Activated B cell treated with CpG ODN at 0.5 μM for 24 hours (primary cell): ENCODE measurements at regions not wholly inside any gene's neighbourhood (a gene's known extent, or its start where the extent isn't known, plus 50 kb on each side); places are given as distances from the start of the nearest gene placed in this dataset.

Experiments
- ATAC-seq: fragments of 200-7000 bp; cut with Tn5 transposase; one replicate; pipeline ENCODE4 v1.10.0; 2021; ENCODE audit warnings: low read depth, mild to moderate bottlenecking, moderate library complexity
- CTCF ChIA-PET: fragments of 350-600 bp; sonication (Branson Sonifier 250); formaldehyde crosslinking; loops from one replicate; lab custom pipeline; 2021; ENCODE audit warnings: antibody characterized with exemption; lab: Charles Lee
- POLR2A ChIA-PET: fragments of 350-600 bp; sonication (Branson Sonifier 250); formaldehyde crosslinking; loops from one replicate; lab custom pipeline; 2021; ENCODE audit warnings: antibody characterized with exemption; lab: Charles Lee
- DNase-seq: peaks from one replicate; pipeline ENCODE4 v3.0.0; 2022
- H3K27ac Mint-ChIP-seq: one replicate; pipeline ENCODE4 v1.8.0; 2020; ENCODE audit warnings: mixed read lengths
- H3K27me3 Mint-ChIP-seq: one replicate; pipeline ENCODE4 v1.8.0; 2021; ENCODE audit warnings: mixed read lengths
- H3K36me3 Mint-ChIP-seq: one replicate; pipeline ENCODE4 v1.8.0; 2021; ENCODE audit warnings: low read depth, mixed read lengths
- H3K4me1 Mint-ChIP-seq: one replicate; pipeline ENCODE4 v1.8.0; 2021; ENCODE audit warnings: mixed read lengths
- H3K4me3 Mint-ChIP-seq: one replicate; pipeline ENCODE4 v1.8.0; 2020; ENCODE audit warnings: mild to moderate bottlenecking, mixed read lengths
- H3K9me3 Mint-ChIP-seq: one replicate; pipeline ENCODE4 v1.8.0; 2020; ENCODE audit warnings: mixed read lengths
- intact Hi-C: fragments of 100-400 bp; cut with micrococcal nuclease; formaldehyde crosslinking; loops from one replicate; pipeline ENCODE4 v1.15.1; 2024
- TF ChIP-seq, protein P1 (sequence below): fragments of 200-600 bp; IDR thresholded peaks from one replicate; pipeline ENCODE4 v1.8.0; 2022; ENCODE audit warnings: antibody characterized with exemption, mild to moderate bottlenecking

DNA sequence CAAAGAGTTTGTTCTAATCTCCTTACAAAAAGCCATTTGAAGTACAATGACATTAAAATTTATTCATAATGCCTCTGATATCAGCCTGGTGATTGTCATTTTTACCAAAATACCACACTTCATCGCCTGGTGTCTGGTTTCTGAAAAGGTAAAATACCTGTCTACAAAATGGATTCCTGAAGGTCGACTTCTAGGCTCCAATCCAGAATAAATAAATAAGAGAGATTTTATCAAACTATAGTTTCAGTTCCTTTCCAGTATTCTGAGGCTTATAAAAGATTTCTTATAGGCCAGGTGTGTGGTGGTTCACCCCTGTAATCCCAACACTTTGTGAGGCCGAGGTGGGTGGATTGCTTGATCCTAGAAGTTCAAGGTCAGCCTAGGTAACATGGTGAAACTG lies 340.7 kb downstream of the SLC16A7 start:
- H3K4me1 Mint-ChIP-seq = no peaks in the 10 kb centered on the region
- H3K36me3 Mint-ChIP-seq = no peaks in the 10 kb centered on the region
- DNase-seq (no peak), ATAC-seq (no peak)
- no peak overlapping the region for H3K27ac Mint-ChIP-seq
- ChIA-PET POLR2A (no interaction called here), CTCF (no interaction called here)
- TF ChIP-seq, protein P1, sequence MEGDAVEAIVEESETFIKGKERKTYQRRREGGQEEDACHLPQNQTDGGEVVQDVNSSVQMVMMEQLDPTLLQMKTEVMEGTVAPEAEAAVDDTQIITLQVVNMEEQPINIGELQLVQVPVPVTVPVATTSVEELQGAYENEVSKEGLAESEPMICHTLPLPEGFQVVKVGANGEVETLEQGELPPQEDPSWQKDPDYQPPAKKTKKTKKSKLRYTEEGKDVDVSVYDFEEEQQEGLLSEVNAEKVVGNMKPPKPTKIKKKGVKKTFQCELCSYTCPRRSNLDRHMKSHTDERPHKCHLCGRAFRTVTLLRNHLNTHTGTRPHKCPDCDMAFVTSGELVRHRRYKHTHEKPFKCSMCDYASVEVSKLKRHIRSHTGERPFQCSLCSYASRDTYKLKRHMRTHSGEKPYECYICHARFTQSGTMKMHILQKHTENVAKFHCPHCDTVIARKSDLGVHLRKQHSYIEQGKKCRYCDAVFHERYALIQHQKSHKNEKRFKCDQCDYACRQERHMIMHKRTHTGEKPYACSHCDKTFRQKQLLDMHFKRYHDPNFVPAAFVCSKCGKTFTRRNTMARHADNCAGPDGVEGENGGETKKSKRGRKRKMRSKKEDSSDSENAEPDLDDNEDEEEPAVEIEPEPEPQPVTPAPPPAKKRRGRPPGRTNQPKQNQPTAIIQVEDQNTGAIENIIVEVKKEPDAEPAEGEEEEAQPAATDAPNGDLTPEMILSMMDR = no peak
- no peaks in the 10 kb centered on the region for H3K9me3 Mint-ChIP-seq
- no peak overlapping the region for H3K4me3 Mint-ChIP-seq
- H3K27me3 Mint-ChIP-seq = no peaks in the 10 kb centered on the region
- intact Hi-C loops = no loop called here

DNA sequence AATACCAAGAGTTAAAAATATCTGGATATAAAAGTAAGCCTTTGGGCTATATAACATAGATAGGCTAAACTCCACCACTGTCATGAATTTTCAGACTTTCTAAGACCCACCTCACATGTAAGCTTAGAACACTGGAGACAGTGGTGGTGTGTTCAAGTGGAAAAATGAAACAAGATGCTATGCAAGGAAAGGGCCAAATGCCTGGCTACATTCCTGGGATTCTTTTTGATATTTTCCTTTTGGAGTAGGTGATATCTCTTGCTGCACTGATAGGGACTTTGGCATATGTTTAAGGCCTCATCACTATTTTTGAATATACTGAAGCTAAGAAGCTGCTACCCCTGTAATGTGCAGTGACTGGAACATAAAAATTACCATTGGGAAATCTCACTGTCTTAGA lies 341.3 kb downstream of the SLC16A7 start:
- no peak for ATAC-seq
- no peak overlapping the region for H3K27ac Mint-ChIP-seq
- H3K36me3 Mint-ChIP-seq = no peaks in the 10 kb centered on the region
- H3K27me3 Mint-ChIP-seq = no peaks in the 10 kb centered on the region
- DNase-seq = no peak
- H3K4me3 Mint-ChIP-seq = no peak overlapping the region
- POLR2A ChIA-PET = no interaction called here
- TF ChIP-seq, protein P1 = no peak
- H3K4me1 Mint-ChIP-seq = no peaks in the 10 kb centered on the region
- no peaks in the 10 kb centered on the region for H3K9me3 Mint-ChIP-seq
- CTCF ChIA-PET = no interaction called here
- intact Hi-C loops = no loop called here

DNA sequence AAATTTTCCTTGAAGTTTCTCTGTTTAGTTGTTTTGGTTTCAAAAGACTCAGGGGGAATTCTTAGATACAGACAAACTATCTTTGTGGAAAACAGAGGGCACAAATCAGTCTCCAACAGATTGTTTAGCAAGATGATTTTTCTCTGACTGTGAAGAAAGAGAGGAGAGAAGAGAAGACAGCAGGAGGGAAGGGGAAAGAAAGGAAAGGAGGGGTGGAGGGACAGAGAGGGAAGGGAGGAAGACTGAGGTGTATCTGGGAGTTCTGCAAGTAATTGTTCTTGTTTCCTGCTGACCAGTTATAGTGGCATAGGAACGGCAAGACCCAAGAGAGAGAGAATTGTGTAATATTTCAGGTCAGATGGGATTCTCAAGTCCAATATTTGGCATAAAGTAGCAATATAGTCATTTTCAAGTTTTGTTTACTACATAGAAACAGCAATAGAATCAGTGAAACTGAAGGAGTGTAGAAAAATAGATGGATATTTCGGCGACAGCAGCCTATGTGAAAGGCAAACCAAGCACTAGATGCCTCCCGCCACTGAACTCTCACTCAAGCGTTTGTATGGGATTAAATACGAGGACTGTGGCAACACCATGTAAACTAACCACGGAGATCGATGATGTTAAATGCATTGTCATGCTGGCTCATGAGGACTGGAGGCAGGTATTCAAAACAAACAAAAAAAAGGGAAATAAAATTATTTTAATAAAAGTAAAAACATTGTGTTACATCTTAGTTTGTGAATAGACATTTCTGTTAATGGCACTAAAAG lies 342.5 kb downstream of the SLC16A7 start:
- POLR2A ChIA-PET = no interaction called here
- Mint-ChIP-seq H3K36me3 (no peaks in the 10 kb centered on the region), H3K4me3 (no peak overlapping the region)

DNA sequence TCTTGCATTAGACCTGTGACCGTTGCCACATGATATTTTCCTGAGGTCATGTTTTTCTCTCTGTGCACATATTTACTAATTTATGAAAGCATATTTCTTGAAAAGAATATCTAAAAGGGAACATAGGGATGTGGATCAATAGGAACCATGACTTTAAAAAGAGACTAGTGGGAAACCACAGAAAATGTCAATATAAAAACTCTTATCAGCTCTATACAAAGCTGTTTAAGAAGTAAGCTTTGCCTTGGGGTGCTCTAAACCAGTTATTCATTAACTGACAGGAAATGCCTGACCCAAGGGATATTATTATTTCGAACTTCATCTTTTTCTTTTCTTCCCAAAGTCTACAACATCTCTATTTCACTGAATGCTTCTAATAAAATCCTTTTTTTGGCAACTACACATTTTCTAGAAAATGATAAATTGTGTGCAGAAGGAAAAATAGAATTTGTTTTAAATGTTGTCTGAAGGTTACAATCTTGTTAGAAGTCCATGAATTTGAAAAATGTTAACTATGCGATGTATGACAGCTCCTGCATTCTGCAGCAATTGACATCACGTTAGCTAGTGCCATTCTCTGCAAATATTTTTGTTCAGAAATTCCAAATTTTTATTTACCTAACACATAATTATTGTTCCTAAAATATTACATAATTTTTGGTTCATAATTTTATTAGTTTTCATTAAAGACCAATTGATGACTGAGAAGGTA lies 345.0 kb downstream of the SLC16A7 start:
- Mint-ChIP-seq H3K4me3 (no peak overlapping the region), H3K9me3 (no peaks in the 10 kb centered on the region), H3K36me3 (no peaks in the 10 kb centered on the region), H3K27me3 (no peaks in the 10 kb centered on the region), H3K27ac (no peak overlapping the region), H3K4me1 (no peaks in the 10 kb centered on the region)
- CTCF ChIA-PET = no interaction called here
- DNase-seq (no peak), ATAC-seq (no peak)
- POLR2A ChIA-PET = no interaction called here
- intact Hi-C loops = no loop called here
- TF ChIP-seq, protein P1 = no peak

More for the DNA sequence above, 342.5 kb downstream of the SLC16A7 start:
- ATAC-seq (no peak), DNase-seq (no peak)
- H3K27me3 Mint-ChIP-seq = no peaks in the 10 kb centered on the region
- no peak overlapping the region for H3K27ac Mint-ChIP-seq
- CTCF ChIA-PET = no interaction called here
- no peaks in the 10 kb centered on the region for H3K4me1 Mint-ChIP-seq
- TF ChIP-seq, protein P1 = no peak
- no peaks in the 10 kb centered on the region for H3K9me3 Mint-ChIP-seq
- intact Hi-C loops = no loop called here

DNA sequence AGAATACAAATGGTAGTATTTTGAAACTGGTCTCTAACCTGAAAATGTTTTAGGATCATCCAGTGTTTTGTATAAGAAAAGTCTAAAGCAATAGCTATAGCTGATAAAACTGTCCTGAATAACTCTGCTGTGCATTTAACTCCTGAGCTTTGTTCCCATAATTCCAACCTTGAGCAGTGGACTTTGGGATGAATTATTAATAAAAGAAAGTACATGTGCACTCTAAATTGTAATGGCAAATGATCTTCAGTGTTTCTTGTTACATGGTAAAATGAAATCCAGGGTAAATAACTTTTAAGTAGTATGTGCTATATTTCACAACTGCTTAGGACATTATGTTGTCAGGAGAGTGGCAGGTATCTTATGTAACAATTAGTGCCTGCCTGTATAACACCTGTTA lies 345.6 kb downstream of the SLC16A7 start:
- ChIA-PET POLR2A (no interaction called here), CTCF (no interaction called here)
- Mint-ChIP-seq H3K4me3 (no peak overlapping the region), H3K4me1 (no peaks in the 10 kb centered on the region), H3K36me3 (no peaks in the 10 kb centered on the region), H3K9me3 (no peaks in the 10 kb centered on the region), H3K27ac (no peak overlapping the region), H3K27me3 (no peaks in the 10 kb centered on the region)
- TF ChIP-seq, protein P1 = no peak
- ATAC-seq (no peak), DNase-seq (no peak)
- intact Hi-C loops = no loop called here
